Caco-2 (cell line): ENCODE measurements at regions not wholly inside any gene's neighbourhood (a gene's known extent, or its start where the extent isn't known, plus 50 kb on each side); places are given as distances from the start of the nearest gene placed in this dataset.

Source experiments
- BruUV-seq: library from RNA; stranded (reverse); fragments of 400-500 nt; replicated peaks from 2 replicates; lab custom pipeline; 2021; lab: Mats Ljungman, UMichigan
- CTCF ChIA-PET: fragments of 300-600 bp; sonication (Branson Sonifier 250); formaldehyde crosslinking; loops from one replicate; lab custom pipeline; 2022; ENCODE audit warnings: antibody characterized with exemption; lab: Charles Lee
- POLR2A ChIA-PET: fragments of 300-600 bp; sonication (Branson Sonifier 250); formaldehyde crosslinking; loops from one replicate; lab custom pipeline; 2022; ENCODE audit warnings: antibody characterized with exemption; lab: Charles Lee
- DNase-seq, 2 experiments: peaks; one replicate each; pipeline versions ENCODE4 v3.0.0 to v3.0.0-alpha.2; 2020 to 2022
- H3K27me3 ChIP-seq: replicated peaks from 2 replicates; pipeline ENCODE4 v1.6.0; 2011; ENCODE audit warnings: low read length; ENCODE audit not compliant: control insufficient read depth, insufficient read depth
- H3K36me3 ChIP-seq: 2 replicates; pipeline ENCODE4 v1.5.1; 2011; ENCODE audit warnings: low read length; ENCODE audit not compliant: control insufficient read depth, insufficient read depth
- H3K4me1 ChIP-seq: fragments of 250-450 bp; sonication (Bioruptor Pico); 2 replicates; pipeline ENCODE4 v1.5.1; 2020; ENCODE audit warnings: mild to moderate bottlenecking
- H3K4me3 ChIP-seq: 2 replicates; pipeline ENCODE4 v1.5.1; 2011; ENCODE audit warnings: low read depth, mild to moderate bottlenecking, control low read depth, low read length
- H3K9me3 ChIP-seq: fragments of 250-450 bp; sonication (Bioruptor Pico); 2 replicates; pipeline ENCODE4 v1.5.1; 2020; ENCODE audit warnings: mild to moderate bottlenecking, moderate library complexity
- H3K27ac Mint-ChIP-seq: one replicate; pipeline ENCODE4 v1.8.0; 2022; ENCODE audit warnings: mixed read lengths; ENCODE audit not compliant: unreplicated experiment
- H3K27me3 Mint-ChIP-seq: one replicate; pipeline ENCODE4 v1.8.0; 2022; ENCODE audit warnings: mixed read lengths; ENCODE audit not compliant: insufficient read depth, unreplicated experiment
- H3K36me3 Mint-ChIP-seq: one replicate; pipeline ENCODE4 v1.8.0; 2022; ENCODE audit warnings: mild to moderate bottlenecking, mixed read lengths; ENCODE audit not compliant: insufficient read depth, unreplicated experiment
- H3K4me1 Mint-ChIP-seq: one replicate; pipeline ENCODE4 v1.8.0; 2022; ENCODE audit warnings: low read depth, mixed read lengths; ENCODE audit not compliant: unreplicated experiment
- H3K4me3 Mint-ChIP-seq: one replicate; pipeline ENCODE4 v1.8.0; 2022; ENCODE audit warnings: mild to moderate bottlenecking, moderate library complexity, mixed read lengths; ENCODE audit not compliant: unreplicated experiment
- H3K9me3 Mint-ChIP-seq: one replicate; pipeline ENCODE4 v1.8.0; 2022; ENCODE audit warnings: mixed read lengths; ENCODE audit not compliant: unreplicated experiment
- intact Hi-C: fragments of 100-400 bp; cut with micrococcal nuclease; formaldehyde crosslinking; loops from one replicate; pipeline ENCODE4 v1.10.0; 2022; ENCODE audit not compliant: unreplicated experiment
- TF ChIP-seq, protein P1 (sequence below), 2 experiments: fragments of 200-600 bp in 1 of 2; IDR thresholded peaks; 1 replicate in 1 of 2; 2 replicates in 1 of 2; pipeline versions ENCODE4 v1.5.1 to v1.8.0; 2011 to 2022; ENCODE audit warnings: antibody characterized with exemption in 1 of 2, control low read depth in 1 of 2, inconsistent platforms in 1 of 2, low read depth in 1 of 2, low read length in 1 of 2, mild to moderate bottlenecking in 1 of 2, moderate library complexity in 1 of 2; ENCODE audit not compliant: insufficient read depth in 1 of 2, severe bottlenecking in 1 of 2, unreplicated experiment in 1 of 2

DNA sequence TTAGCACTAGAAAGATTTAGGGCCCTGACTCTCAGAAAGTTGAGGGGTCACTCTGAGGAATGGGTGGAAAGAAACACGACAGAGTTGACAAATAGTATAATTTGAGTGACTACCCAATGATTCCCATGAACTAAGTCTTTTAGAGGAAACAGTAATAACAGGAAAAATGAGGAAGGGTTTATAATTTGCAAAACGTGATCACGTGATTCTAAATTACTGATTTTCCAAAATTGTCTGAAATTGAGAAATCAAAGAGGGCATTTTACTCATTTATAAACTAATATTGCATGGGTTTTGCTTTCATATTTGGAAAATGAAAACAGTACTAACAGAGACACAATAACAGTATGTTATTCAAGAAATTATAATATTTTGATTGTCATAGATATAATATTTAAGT lies 1335.7 kb downstream of the PLA2G4A start:
- H3K27me3 Mint-ChIP-seq, result no peaks in the 10 kb centered on the region
- ChIA-PET CTCF (no interaction called here), POLR2A (no interaction called here)
- no peaks in the 10 kb centered on the region for H3K9me3 Mint-ChIP-seq
- Histone ChIP-seq H3K9me3 (no peaks in the 10 kb centered on the region), H3K36me3 (no peaks in the 10 kb centered on the region), H3K4me1 (no peaks in the 10 kb centered on the region), H3K4me3 (no peak overlapping the region), H3K27me3 (no peaks in the 10 kb centered on the region)
- H3K36me3 Mint-ChIP-seq, result no peaks in the 10 kb centered on the region
- H3K27ac Mint-ChIP-seq, result no peak overlapping the region
- intact Hi-C loops, result no loop called here
- no TSS peak for BruUV-seq
- no peaks in the 10 kb centered on the region for H3K4me1 Mint-ChIP-seq
- TF ChIP-seq, protein P1, sequence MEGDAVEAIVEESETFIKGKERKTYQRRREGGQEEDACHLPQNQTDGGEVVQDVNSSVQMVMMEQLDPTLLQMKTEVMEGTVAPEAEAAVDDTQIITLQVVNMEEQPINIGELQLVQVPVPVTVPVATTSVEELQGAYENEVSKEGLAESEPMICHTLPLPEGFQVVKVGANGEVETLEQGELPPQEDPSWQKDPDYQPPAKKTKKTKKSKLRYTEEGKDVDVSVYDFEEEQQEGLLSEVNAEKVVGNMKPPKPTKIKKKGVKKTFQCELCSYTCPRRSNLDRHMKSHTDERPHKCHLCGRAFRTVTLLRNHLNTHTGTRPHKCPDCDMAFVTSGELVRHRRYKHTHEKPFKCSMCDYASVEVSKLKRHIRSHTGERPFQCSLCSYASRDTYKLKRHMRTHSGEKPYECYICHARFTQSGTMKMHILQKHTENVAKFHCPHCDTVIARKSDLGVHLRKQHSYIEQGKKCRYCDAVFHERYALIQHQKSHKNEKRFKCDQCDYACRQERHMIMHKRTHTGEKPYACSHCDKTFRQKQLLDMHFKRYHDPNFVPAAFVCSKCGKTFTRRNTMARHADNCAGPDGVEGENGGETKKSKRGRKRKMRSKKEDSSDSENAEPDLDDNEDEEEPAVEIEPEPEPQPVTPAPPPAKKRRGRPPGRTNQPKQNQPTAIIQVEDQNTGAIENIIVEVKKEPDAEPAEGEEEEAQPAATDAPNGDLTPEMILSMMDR (IDR thresholded peaks at IDR 0.05; ENCODE audit: insufficient read depth in 1 of 2, low read depth in 1 of 2, low read length in 1 of 2, severe bottlenecking in 1 of 2, unreplicated experiment in 1 of 2), result no peak
- H3K4me3 Mint-ChIP-seq, result no peak overlapping the region
- no peak for DNase-seq

DNA sequence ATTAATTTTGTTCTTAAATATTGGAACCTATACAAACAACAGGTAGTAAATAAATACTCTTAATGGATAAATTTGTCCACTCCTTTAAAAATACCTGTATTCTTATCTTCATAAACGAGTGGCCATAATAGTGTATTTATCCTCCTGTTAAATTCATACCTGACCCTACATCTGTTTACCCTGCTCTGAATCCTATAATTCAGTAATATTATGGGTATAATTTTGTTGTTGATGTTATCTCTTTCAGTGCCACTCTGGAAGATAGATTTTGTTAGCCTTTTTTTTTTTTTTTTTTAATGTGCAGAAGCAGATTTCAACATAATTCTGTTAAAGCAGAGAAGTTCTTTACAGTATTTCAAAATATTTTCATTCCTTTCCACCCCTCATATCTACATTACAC lies 1337.9 kb downstream of the PLA2G4A start:
- H3K4me1 Mint-ChIP-seq, result no peaks in the 10 kb centered on the region
- no peak for DNase-seq
- Histone ChIP-seq H3K36me3 (no peaks in the 10 kb centered on the region), H3K4me1 (no peaks in the 10 kb centered on the region), H3K4me3 (no peak overlapping the region), H3K27me3 (no peaks in the 10 kb centered on the region), H3K9me3 (no peaks in the 10 kb centered on the region)
- ChIA-PET POLR2A (no interaction called here), CTCF (no interaction called here)
- intact Hi-C loops, result no loop called here
- no peaks in the 10 kb centered on the region for H3K27me3 Mint-ChIP-seq
- H3K4me3 Mint-ChIP-seq, result no peak overlapping the region
- no peaks in the 10 kb centered on the region for H3K9me3 Mint-ChIP-seq
- no peaks in the 10 kb centered on the region for H3K36me3 Mint-ChIP-seq
- H3K27ac Mint-ChIP-seq, result no peak overlapping the region
- BruUV-seq, result no TSS peak
- TF ChIP-seq, protein P1 (IDR thresholded peaks at IDR 0.05; ENCODE audit: insufficient read depth in 1 of 2, low read depth in 1 of 2, low read length in 1 of 2, severe bottlenecking in 1 of 2, unreplicated experiment in 1 of 2), result no peak

DNA sequence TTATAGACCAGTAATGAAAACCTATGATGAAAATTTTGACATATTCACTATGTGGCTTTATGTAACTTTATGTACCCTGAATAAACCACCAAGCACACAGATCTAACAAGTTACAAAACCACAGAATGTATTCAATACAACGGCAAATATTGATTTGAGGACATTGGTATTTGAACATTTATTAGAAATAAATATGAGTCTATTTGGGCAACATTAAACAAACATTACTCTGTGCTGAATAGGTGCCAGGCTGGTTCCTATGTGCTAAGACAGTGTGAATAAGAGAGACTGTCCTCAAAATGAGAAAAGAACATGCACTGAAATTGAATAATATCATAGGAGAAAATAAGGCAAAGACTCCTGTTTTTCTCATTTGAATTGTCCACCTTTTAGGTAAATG lies 1341.2 kb downstream of the PLA2G4A start:
- ChIA-PET POLR2A (no interaction called here), CTCF (no interaction called here)
- Histone ChIP-seq H3K9me3 (no peaks in the 10 kb centered on the region), H3K36me3 (no peaks in the 10 kb centered on the region), H3K4me1 (no peaks in the 10 kb centered on the region), H3K27me3 (no peaks in the 10 kb centered on the region), H3K4me3 (no peak overlapping the region)
- TF ChIP-seq, protein P1 (IDR thresholded peaks at IDR 0.05; ENCODE audit: insufficient read depth in 1 of 2, low read depth in 1 of 2, low read length in 1 of 2, severe bottlenecking in 1 of 2, unreplicated experiment in 1 of 2), result no peak
- intact Hi-C loops, result no loop called here
- no peaks in the 10 kb centered on the region for H3K27me3 Mint-ChIP-seq
- no peak overlapping the region for H3K4me3 Mint-ChIP-seq
- no peaks in the 10 kb centered on the region for H3K36me3 Mint-ChIP-seq
- H3K9me3 Mint-ChIP-seq, result no peaks in the 10 kb centered on the region
- DNase-seq, result no peak
- BruUV-seq, result no TSS peak
- no peaks in the 10 kb centered on the region for H3K4me1 Mint-ChIP-seq
- no peak overlapping the region for H3K27ac Mint-ChIP-seq
